ENCODE measurements at regions not wholly inside any gene's neighbourhood (a gene's known extent, or its start where the extent isn't known, plus 50 kb on each side); places are given as distances from the start of the nearest gene placed in this dataset.
"Not testable (repeated sequence)": the region's sequence is repeated elsewhere in the genome, so short reads cannot be mapped to it uniquely, and the experiment has no call there.

GRCh38 chr10:130341356-130341755 is 205.2 kb downstream of the GLRX3 start:
- DNase-seq = no peak
- Mint-ChIP-seq H3K4me3 (no peak overlapping the region), H3K9me3 (no peaks in the 10 kb centered on the region), H3K27me3 (ENCODE audit: low read depth in 3 of 3) (peaks cover 4 to 7% (median 5%) of the 10 kb centered on the region in 3 donors), H3K36me3 (no peaks in the 10 kb centered on the region), H3K27ac (no peak overlapping the region), H3K4me1 (no peaks in the 10 kb centered on the region)

GRCh38 chr10:130345728-130346127 is 209.5 kb downstream of the GLRX3 start:
- DNase-seq = no peak
- Mint-ChIP-seq H3K27ac (no peak overlapping the region), H3K9me3 (no peaks in the 10 kb centered on the region), H3K4me1 (no peaks in the 10 kb centered on the region), H3K4me3 (no peak overlapping the region), H3K36me3 (no peaks in the 10 kb centered on the region), H3K27me3 (ENCODE audit: low read depth in 3 of 3) (peaks cover 3 to 7% (median 5%) of the 10 kb centered on the region in 3 donors)

- Mint-ChIP-seq H3K4me1 (no peaks in the 10 kb centered on the region), H3K27ac (no peak overlapping the region), H3K27me3 (ENCODE audit: low read depth in 3 of 3) (peaks cover 2 to 8% (median 5%) of the 10 kb centered on the region in 3 donors), H3K9me3 (no peaks in the 10 kb centered on the region), H3K36me3 (no peaks in the 10 kb centered on the region), H3K4me3 (no peak overlapping the region)
- DNase-seq = no peak
These were observed 214.8 kb downstream of the GLRX3 start for GRCh38 chr10:130350996-130351395.

GRCh38 chr10:130351466-130352290 is 215.5 kb downstream of the GLRX3 start:
- no peaks in the 10 kb centered on the region for H3K9me3 Mint-ChIP-seq
- H3K4me3 Mint-ChIP-seq = no peak overlapping the region
- H3K36me3 Mint-ChIP-seq = no peaks in the 10 kb centered on the region
- H3K4me1 Mint-ChIP-seq = no peaks in the 10 kb centered on the region
- no peak for DNase-seq
- H3K27ac Mint-ChIP-seq = no peak overlapping the region
- peaks cover 2 to 8% (median 6%) of the 10 kb centered on the region in 3 donors for H3K27me3 Mint-ChIP-seq (ENCODE audit: low read depth in 3 of 3)

- no peaks in the 10 kb centered on the region for H3K9me3 Mint-ChIP-seq
- DNase-seq = no peak
These were observed 216.1 kb downstream of the GLRX3 start for GRCh38 chr10:130352291-130352645.

GRCh38 chr10:130353928-130354572 is 217.9 kb downstream of the GLRX3 start:
- Mint-ChIP-seq H3K4me3 (peak overlapping the region in 1 of 5 donors; percentile 1), H3K9me3 (no peaks in the 10 kb centered on the region), H3K36me3 (no peaks in the 10 kb centered on the region), H3K27me3 (ENCODE audit: low read depth in 3 of 3) (peaks cover 2 to 8% (median 3%) of the 10 kb centered on the region in 3 donors), H3K27ac (no peak overlapping the region), H3K4me1 (no peaks in the 10 kb centered on the region)
- no peak for DNase-seq

More at GRCh38 chr10:130352291-130352645, 216.1 kb downstream of the GLRX3 start:
- Mint-ChIP-seq H3K27ac (no peak overlapping the region), H3K27me3 (ENCODE audit: low read depth in 3 of 3) (peaks cover 2 to 8% (median 6%) of the 10 kb centered on the region in 3 donors), H3K4me3 (no peak overlapping the region), H3K36me3 (no peaks in the 10 kb centered on the region), H3K4me1 (no peaks in the 10 kb centered on the region)

GRCh38 chr10:130354573-130354954 is 218.4 kb downstream of the GLRX3 start:
- Mint-ChIP-seq H3K9me3 (no peaks in the 10 kb centered on the region), H3K27ac (no peak overlapping the region), H3K4me1 (no peaks in the 10 kb centered on the region), H3K4me3 (no peak overlapping the region), H3K27me3 (ENCODE audit: low read depth in 3 of 3) (peaks cover 3 to 8% (median 3%) of the 10 kb centered on the region in 3 donors), H3K36me3 (no peaks in the 10 kb centered on the region)
- no peak for DNase-seq

- Mint-ChIP-seq H3K9me3 (no peaks in the 10 kb centered on the region), H3K4me3 (no peak overlapping the region)
These were observed 219.0 kb downstream of the GLRX3 start for GRCh38 chr10:130354976-130355795.

GRCh38 chr10:130356429-130356828 is 220.2 kb downstream of the GLRX3 start:
- H3K4me1 Mint-ChIP-seq, H3K4me3 Mint-ChIP-seq: not testable (repeated sequence)

More at GRCh38 chr10:130354976-130355795, 219.0 kb downstream of the GLRX3 start:
- DNase-seq = no peak
- Mint-ChIP-seq H3K36me3 (no peaks in the 10 kb centered on the region), H3K4me1 (no peaks in the 10 kb centered on the region), H3K27me3 (ENCODE audit: low read depth in 3 of 3) (peaks cover 1 to 5% (median 3%) of the 10 kb centered on the region in 3 donors), H3K27ac (no peak overlapping the region)

GRCh38 chr10:130357226-130357625 is 221.0 kb downstream of the GLRX3 start:
- no peaks in the 10 kb centered on the region for H3K36me3 Mint-ChIP-seq
- no peak for DNase-seq
- H3K27me3 Mint-ChIP-seq (ENCODE audit: low read depth in 3 of 3) = peaks cover 1 to 3% (median 3%) of the 10 kb centered on the region in 3 donors
- no peaks in the 10 kb centered on the region for H3K9me3 Mint-ChIP-seq
- H3K27ac Mint-ChIP-seq = no peak overlapping the region
- H3K4me3 Mint-ChIP-seq = no peak overlapping the region
- no peaks in the 10 kb centered on the region for H3K4me1 Mint-ChIP-seq

More at GRCh38 chr10:130356429-130356828, 220.2 kb downstream of the GLRX3 start:
- not testable (repeated sequence) for H3K9me3 Mint-ChIP-seq; H3K27me3 Mint-ChIP-seq (ENCODE audit: low read depth in 3 of 3); H3K27ac Mint-ChIP-seq; H3K36me3 Mint-ChIP-seq; DNase-seq

- Mint-ChIP-seq H3K4me3 (no peak overlapping the region), H3K27ac (no peak overlapping the region), H3K36me3 (no peaks in the 10 kb centered on the region), H3K27me3 (ENCODE audit: low read depth in 3 of 3) (peaks cover 1 to 3% (median 3%) of the 10 kb centered on the region in 3 donors), H3K9me3 (no peaks in the 10 kb centered on the region), H3K4me1 (no peaks in the 10 kb centered on the region)
- no peak for DNase-seq
These were observed 221.8 kb downstream of the GLRX3 start for GRCh38 chr10:130357951-130358350.

GRCh38 chr10:130358981-130359650 is 222.9 kb downstream of the GLRX3 start:
- DNase-seq = no peak
- no peaks in the 10 kb centered on the region for H3K36me3 Mint-ChIP-seq
- H3K27me3 Mint-ChIP-seq (ENCODE audit: low read depth in 3 of 3) = peaks cover 1 to 3% (median 3%) of the 10 kb centered on the region in 3 donors
- H3K4me1 Mint-ChIP-seq = no peaks in the 10 kb centered on the region
- no peak overlapping the region for H3K4me3 Mint-ChIP-seq
- H3K9me3 Mint-ChIP-seq = no peaks in the 10 kb centered on the region
- no peak overlapping the region for H3K27ac Mint-ChIP-seq

- Mint-ChIP-seq H3K4me3 (no peak overlapping the region), H3K36me3 (no peaks in the 10 kb centered on the region), H3K27me3 (ENCODE audit: low read depth in 3 of 3) (peaks cover 1 to 3% (median 1%) of the 10 kb centered on the region in 3 donors), H3K27ac (no peak overlapping the region), H3K4me1 (no peaks in the 10 kb centered on the region), H3K9me3 (no peaks in the 10 kb centered on the region)
- DNase-seq = no peak
These were observed 223.5 kb downstream of the GLRX3 start for GRCh38 chr10:130359711-130360110.
